ENCODE measurements at regions not wholly inside any gene's neighbourhood (a gene's known extent, or its start where the extent isn't known, plus 50 kb on each side); places are given as distances from the start of the nearest gene placed in this dataset.

DNA sequence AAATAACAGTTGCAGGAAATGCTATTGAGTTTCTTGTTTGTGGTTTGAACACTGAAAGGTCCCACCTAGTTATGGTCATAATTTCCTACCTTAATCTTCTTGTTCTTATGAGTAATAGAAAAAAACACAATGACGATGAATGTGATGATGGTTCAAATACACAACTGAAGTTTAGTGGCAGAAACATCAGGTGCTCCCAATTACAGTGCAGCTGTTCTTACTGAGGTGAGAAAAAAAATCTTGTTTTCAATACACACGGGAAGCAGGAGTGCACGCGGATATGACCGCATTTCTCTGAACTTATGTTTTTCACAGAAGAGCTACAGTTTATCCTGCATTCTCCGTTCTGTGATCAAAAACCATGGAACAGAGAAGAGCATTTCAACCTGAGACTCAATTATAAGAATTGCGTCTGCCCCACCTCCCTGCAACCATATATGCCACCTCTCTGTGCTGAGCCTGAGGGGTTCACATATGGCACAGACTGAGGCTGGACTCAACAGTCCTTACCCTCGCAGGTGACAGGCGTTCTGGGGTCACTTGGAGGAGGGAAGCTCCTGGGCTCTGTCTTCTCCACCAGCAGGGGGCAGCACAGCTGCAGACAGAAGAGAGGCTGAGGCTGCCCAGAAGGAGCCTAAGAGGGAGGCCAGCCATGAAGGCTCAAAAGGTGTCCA, 99.7 kb upstream of the IGLL5 start:
- Histone ChIP-seq H3K36me3 (no peaks in the 10 kb centered on the region), H3K9me3 (no peaks in the 10 kb centered on the region), H3K27ac (no peak overlapping the region), H3K4me1 (no peaks in the 10 kb centered on the region), H3K4me3 (no peak overlapping the region), H3K27me3 (peaks cover 50% of the 10 kb centered on the region)
- WGBS, 2 donors (ENCODE audit: low coverage in 1 of 2) = 52 to 66% methylated on average over 7 to 8 of the region's 9 CpGs
- TF ChIP-seq EP300 (IDR thresholded peaks at IDR 0.05) = no peak
- peak in 2 of 4 experiments; percentile 31 to 57 for TF ChIP-seq CTCF (IDR thresholded peaks at IDR 0.05)
- ATAC-seq = peak; percentile 48

- TF ChIP-seq CTCF (IDR thresholded peaks at IDR 0.05) = no peak
- TF ChIP-seq EP300 (IDR thresholded peaks at IDR 0.05) = no peak
- no peak for TF ChIP-seq POLR2AphosphoS5 (IDR thresholded peaks at IDR 0.05)
- no peak for TF ChIP-seq POLR2A (IDR thresholded peaks at IDR 0.05)
- Histone ChIP-seq H3K4me1 (no peaks in the 10 kb centered on the region), H3K4me3 (no peak overlapping the region), H3K27me3 (peaks cover 51% of the 10 kb centered on the region), H3K36me3 (no peaks in the 10 kb centered on the region), H3K9me3 (no peaks in the 10 kb centered on the region), H3K27ac (no peak overlapping the region)
- WGBS, 2 donors (ENCODE audit: low coverage in 1 of 2) = 59% methylated on average over 3 of the region's 9 CpGs; no CpG with 5 or more reads in 1 of the 2 donors
- ATAC-seq = no peak
Observed at GRCh38 chr22:22788460-22789037, 99.1 kb upstream of the IGLL5 start.

GRCh38 chr22:22789233-22789921, 98.2 kb upstream of the IGLL5 start:
- no peaks in the 10 kb centered on the region for H3K36me3 ChIP-seq
- ATAC-seq = no peak

GRCh38 chr22:22789922-22790845, 97.4 kb upstream of the IGLL5 start:
- Histone ChIP-seq H3K4me3 (no peak overlapping the region), H3K9me3 (no peaks in the 10 kb centered on the region), H3K36me3 (no peaks in the 10 kb centered on the region), H3K27ac (no peak overlapping the region), H3K27me3 (peaks cover 48% of the 10 kb centered on the region), H3K4me1 (no peaks in the 10 kb centered on the region)
- ATAC-seq = no peak
- TF ChIP-seq EP300 (IDR thresholded peaks at IDR 0.05) (no peak), POLR2A (IDR thresholded peaks at IDR 0.05) (no peak), POLR2AphosphoS5 (IDR thresholded peaks at IDR 0.05) (no peak), CTCF (IDR thresholded peaks at IDR 0.05) (no peak)
- WGBS, 2 donors (ENCODE audit: low coverage in 1 of 2) = 83% methylated on average over 3 of the region's 6 CpGs; no CpG with 5 or more reads in 1 of the 2 donors

More at GRCh38 chr22:22789233-22789921, 98.2 kb upstream of the IGLL5 start:
- Histone ChIP-seq H3K9me3 (no peaks in the 10 kb centered on the region), H3K27ac (no peak overlapping the region), H3K27me3 (peaks cover 51% of the 10 kb centered on the region), H3K4me1 (no peaks in the 10 kb centered on the region), H3K4me3 (no peak overlapping the region)
- 33 to 44% methylated on average over 1 of the region's 2 CpGs for WGBS, 2 donors (ENCODE audit: low coverage in 1 of 2)
- TF ChIP-seq CTCF (IDR thresholded peaks at IDR 0.05) (no peak), EP300 (IDR thresholded peaks at IDR 0.05) (no peak), POLR2A (IDR thresholded peaks at IDR 0.05) (no peak), POLR2AphosphoS5 (IDR thresholded peaks at IDR 0.05) (no peak)

Measured in gastroesophageal sphincter (tissue), 4 donors.